Hepatic stellate cell (primary cell): ENCODE measurements at regions not wholly inside any gene's neighbourhood (a gene's known extent, or its start where the extent isn't known, plus 50 kb on each side); places are given as distances from the start of the nearest gene placed in this dataset.
"Not testable (repeated sequence)": the region's sequence is repeated elsewhere in the genome, so short reads cannot be mapped to it uniquely, and the experiment has no call there.

ENCODE experiments used
- DNase-seq: peaks from one replicate; pipeline ENCODE4 v3.0.0; 2011; ENCODE audit warnings: low spot score

DNA sequence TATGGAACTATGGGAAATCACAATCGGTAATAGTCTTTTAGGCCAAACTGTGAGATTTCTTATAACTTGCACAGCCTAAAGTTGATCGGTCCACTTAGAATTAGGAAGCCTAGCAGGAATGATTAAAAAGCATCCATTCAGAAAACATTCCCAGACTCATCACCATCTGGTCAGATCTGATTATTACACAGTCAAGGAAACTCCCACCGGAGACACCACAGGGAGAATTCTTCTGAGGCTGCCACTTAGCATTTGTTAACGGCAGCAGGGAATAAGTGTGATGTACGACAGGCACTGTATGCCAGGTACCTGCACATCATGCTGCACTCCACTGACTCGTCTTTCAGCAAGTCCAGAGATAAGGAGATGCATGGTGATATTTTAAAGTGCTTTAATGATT, 227.6 kb upstream of the STEAP1 start:
- DNase-seq: no peak

DNA sequence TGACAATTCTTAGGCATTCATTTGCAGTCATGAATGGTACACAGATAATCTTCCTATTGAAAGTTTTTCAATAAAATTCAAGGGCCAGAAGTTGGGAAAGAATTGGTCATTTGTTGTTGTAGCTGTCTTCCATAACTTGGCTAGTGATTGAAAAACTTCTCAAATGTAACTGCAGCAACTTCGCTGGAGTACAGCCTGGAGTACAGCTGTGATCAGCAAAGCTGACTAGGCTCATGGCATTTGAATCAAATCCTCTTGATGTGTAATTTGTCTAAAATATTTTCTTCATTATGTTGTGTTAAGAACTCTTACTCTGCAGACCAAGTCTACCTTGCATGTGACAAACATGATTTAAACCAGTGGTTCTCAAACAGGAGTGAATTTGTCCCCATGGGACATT, 226.5 kb upstream of the STEAP1 start:
- no peak for DNase-seq

- no peak for DNase-seq
These were observed 225.8 kb upstream of the STEAP1 start for GRCh38 chr7:89928451-89928850.

GRCh38 chr7:89934101-89934500, 220.2 kb upstream of the STEAP1 start:
- DNase-seq: no peak

DNA sequence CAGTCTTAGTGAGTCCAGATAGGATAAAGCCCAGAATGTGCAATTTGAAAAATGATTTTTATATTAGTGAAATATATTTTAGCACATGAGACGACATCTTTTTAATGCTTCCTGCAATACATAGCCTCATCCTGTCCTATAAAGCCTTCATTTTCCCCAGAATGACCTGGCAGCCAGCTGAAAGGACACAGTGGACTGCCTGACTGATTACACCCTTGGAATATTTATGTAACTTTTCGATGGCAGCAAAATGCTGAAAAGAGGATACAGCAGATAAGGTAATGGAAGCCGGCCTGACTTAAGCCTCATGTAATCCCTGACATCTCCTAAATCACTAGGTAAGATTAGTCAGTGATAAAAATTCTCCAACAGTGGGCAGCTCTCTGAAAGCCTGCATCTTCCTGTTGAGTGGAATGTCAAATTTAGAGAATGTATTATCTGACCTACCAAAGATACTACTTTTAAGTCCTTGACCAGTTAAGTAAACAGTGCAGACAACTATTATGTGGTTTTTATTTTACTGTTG, 210.7 kb upstream of the STEAP1 start:
- no peak for DNase-seq

GRCh38 chr7:89958525-89959068, 195.7 kb upstream of the STEAP1 start:
- no peak for DNase-seq

DNA sequence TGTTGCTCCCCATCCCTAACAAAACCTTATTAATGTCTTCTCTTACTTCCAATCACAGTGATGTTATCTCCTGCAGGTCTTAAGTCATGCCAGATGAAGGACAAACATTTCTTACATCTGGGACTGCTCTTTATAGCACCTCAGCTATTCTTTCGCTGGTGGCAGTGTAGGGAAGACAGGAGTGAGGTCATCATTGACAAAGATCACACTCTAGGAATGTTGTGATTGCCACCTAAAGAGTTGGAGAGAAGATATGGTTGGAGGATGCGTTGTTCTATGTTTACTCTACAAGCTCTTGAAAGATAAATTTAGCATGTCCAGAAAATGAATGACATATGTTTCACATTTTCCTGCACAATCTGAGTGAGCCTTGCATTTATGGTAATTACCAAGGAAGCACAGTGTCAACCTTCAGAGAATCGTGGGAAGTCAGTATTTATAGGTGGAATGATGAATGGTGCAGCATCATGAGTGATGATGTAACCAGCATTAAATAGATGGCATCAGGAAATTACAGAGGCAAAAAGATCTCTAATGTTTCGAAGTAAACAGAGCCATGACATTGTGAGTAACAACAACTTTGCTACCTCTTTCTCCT, 188.1 kb upstream of the STEAP1 start:
- no peak for DNase-seq

DNA sequence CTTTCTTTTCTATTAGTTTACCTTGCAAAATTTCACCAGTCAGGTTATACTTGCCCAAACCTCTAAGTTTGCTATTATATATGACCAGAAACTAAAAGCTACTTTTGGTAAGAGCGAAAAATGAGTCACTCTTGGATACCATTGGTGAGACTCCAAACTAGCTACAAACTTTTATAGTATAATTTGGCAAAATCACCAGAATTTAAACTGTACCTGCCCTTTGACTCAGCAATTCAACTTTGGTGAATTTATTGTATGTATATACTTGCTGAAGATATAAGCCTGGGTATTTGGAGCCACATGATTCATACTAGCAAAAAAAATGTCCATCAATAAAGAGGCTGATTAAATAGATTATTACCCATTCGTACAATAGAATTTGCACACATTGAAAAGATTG, 178.7 kb upstream of the STEAP1 start:
- no peak for DNase-seq

DNA sequence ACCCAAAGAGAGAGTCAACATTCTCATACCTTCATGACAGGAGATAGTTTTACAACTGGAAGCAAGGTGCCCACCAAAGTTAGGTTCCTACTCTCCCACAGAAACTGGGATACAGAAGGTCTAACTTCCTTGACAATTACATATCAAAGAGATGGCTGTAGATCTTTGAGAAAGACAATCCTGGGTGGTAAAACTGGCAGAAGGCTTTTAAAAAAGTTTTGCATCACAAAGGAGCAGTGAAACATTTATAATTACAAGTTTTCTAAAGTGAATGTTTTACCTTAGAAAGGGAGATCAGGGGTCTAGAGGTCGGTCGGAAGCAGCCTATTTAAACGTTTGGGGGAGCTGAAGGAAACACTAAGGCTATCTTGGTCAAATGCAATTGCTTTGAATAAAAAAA, 166.6 kb upstream of the STEAP1 start:
- DNase-seq: no peak

- no peak for DNase-seq
These were observed 166.2 kb upstream of the STEAP1 start for GRCh38 chr7:89988074-89988473.

- no peak for DNase-seq
These were observed 164.8 kb upstream of the STEAP1 start for GRCh38 chr7:89989454-89989853.

GRCh38 chr7:89994483-89994882, 159.8 kb upstream of the STEAP1 start:
- no peak for DNase-seq

DNA sequence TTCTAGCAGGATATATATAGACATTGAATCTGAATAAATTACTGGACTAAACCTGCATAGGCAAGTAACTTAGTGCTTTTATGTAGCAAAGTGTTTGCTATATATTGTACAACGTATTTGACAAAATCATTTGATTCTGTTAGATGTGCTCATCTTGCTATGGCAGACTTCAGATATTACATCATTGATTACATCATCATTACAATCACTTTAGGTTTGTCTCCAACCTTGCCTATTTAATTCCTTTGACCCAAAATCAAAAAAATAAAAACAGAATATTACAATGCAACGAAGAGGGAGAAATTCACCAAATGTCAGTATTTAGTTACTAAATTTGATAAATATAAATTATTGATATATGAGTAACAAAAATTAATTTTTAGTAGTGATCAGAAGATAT, 155.7 kb upstream of the STEAP1 start:
- no peak for DNase-seq

DNA sequence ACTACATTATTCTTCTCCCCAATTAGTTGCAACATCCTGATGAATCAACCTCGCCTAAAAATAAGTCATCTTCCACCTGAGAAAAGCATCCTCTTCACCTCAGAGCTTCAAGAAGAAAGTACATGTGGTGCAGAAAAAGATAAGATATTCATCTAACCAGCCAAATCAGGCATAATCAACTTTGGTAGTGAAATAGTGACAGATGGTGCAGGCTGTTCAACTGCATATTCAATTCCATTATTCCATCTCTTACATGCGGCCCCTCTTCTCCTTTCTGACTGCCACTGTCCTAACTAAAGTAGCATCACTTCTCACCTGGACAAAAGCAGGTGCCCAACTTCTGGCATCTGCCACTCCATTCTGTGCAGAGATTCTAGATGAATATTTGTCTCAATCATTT, 148.4 kb upstream of the STEAP1 start:
- DNase-seq: no peak

DNA sequence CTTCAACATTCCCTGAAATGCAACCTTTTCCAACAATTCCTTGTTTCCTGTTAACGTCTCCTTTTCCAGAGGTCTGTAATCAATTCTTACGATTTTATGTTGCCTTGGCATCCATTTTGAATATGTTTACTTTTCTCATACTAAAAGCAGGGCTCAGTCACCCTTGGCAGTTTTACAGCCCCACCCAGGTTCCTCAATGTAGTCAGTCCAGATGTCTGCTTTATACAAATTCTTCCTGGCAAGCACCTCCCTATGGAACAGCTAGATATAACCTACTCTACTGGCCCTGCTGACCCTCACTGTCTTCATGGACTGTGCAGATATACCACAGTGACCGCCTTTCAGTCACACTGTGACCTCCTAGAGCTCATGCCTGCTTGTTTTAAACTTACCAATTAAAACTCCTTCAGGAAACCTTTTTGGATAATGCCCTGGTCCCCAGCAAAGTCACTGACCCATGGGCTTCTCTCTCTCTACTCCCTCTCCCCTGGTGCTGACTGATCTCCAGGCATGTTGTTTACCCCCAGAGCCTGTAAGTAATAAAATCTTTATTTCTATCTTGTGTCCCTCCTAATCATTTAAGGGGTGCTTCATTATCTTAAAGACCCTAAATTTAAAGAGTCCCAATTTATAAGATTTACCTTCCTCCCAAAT, 147.1 kb upstream of the STEAP1 start:
- DNase-seq: no peak

DNA sequence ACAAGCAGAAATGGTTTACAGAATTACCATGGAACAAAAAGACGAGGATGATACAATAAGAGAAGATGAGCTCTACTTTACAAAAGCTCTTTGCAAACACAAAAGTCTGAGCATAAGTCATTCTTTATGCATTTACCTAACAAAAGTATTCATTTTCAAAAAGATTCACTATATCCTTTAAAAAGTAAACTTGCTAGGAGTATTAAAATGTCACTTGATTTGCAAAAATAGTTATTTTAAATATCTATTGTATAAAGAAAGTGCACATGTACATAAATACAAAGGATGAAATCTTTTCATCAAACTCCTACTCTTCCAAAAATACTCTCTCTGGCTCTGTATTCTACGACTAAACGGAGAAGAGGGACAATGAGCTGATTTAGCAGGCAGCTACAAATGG, 146.4 kb upstream of the STEAP1 start:
- no peak for DNase-seq

DNA sequence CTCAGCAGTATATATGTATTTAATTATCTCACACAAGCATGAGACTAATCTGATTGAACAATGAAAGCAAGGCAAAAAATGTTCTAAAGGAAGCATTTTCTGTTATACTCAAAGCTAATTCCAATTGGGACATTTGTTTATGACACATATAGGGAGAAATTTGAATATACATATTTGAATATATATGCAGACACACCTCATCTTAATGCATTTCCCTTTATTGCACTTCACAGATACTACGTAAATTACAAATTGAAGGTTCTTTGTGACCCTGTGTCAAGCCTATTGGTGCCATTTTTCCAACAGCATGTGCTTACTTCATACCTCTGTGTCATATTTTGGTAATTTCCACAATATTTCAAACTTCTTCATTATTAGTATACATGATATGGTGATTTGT, 132.1 kb upstream of the STEAP1 start:
- DNase-seq: no peak

GRCh38 chr7:90025771-90026170, 128.5 kb upstream of the STEAP1 start:
- no peak for DNase-seq

DNA sequence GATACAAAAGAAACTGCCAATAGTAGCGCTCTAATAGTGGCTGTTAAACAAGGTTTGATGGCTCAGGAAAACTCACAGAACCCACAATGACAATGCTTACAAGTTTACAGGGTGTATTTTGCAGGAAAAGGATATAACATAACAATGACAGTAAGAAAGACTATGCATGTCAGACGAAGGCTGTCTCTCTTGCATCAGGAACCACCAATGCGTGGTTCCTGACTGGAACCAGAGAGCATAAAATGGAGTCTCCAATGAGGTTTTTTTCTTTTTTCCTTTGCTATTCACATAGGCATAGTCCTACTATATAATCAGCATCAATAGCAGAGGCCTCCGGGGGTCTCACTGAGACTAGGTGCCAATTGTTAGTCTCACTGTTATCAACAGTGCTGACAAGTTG, 120.4 kb upstream of the STEAP1 start:
- no peak for DNase-seq

GRCh38 chr7:90053094-90053493, 101.2 kb upstream of the STEAP1 start:
- no peak for DNase-seq

DNA sequence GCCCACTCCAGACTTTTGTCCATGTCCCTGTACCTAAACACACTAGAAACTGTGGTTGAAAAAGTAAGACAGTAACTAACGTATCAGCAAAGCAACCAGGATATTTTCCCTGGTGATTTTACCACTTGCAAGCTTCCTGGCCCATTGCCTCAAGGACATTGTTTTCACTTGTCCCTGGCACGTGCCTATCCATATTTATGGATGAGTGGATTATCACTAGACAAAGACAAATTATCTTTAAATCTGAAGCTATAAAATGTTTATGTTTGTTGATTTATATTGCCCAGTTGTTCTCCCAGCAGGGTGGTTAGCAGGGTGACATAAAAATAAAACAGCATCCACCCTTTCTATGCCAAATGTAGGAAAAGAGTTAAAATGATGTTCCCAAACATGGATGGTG, 93.2 kb upstream of the STEAP1 start:
- DNase-seq: no peak

- no peak for DNase-seq
These were observed 89.9 kb upstream of the STEAP1 start for GRCh38 chr7:90064370-90064769.

DNA sequence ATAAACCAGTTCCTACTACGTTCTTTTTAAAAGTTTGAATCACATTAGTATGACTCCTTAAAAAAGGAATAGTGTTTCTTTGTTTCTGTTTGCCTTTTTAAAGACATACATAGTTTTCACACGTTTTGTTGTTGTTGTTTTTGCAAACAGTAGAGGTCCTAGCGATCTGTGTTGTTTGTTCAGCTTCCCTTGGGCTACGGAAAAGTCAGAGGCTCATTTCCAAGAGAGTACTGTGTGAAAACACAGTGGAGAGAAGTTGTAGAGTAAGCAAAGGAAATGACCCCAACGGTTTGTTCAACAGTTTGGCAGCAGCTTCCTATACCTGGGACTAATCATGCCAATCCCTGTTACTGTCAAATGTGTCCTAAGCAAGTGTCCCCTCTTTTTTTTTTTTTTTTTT, 87.1 kb upstream of the STEAP1 start:
- no peak for DNase-seq

- not testable (repeated sequence) for DNase-seq
These were observed 84.0 kb upstream of the STEAP1 start for GRCh38 chr7:90070238-90070637.
